GM06990 (cell line): ENCODE measurements at regions not wholly inside any gene's neighbourhood (a gene's known extent, or its start where the extent isn't known, plus 50 kb on each side); places are given as distances from the start of the nearest gene placed in this dataset.

Source experiments
- DNase-seq: peaks from one replicate; pipeline ENCODE4 v3.0.0-alpha.2; 2011; ENCODE audit not compliant: insufficient read length; ENCODE audit errors: extremely low read depth
- H3K27me3 ChIP-seq: replicated peaks from 2 replicates; pipeline ENCODE4 v1.6.0; 2011; ENCODE audit warnings: low read length; ENCODE audit not compliant: control insufficient read depth, insufficient read depth
- H3K36me3 ChIP-seq: 2 replicates; pipeline ENCODE4 v1.5.1; 2011; ENCODE audit warnings: low read length; ENCODE audit not compliant: control insufficient read depth, insufficient read depth
- H3K4me3 ChIP-seq: replicated peaks from 2 replicates; pipeline ENCODE4 v1.5.1; 2011; ENCODE audit warnings: low read depth, mild to moderate bottlenecking, control low read depth, low read length
- CTCF ChIP-seq: IDR thresholded peaks from 2 replicates; pipeline ENCODE4 v1.5.1; 2011; ENCODE audit warnings: low read length, control low read depth, mild to moderate bottlenecking, inconsistent platforms; ENCODE audit not compliant: insufficient read depth, poor library complexity, severe bottlenecking

GRCh38 chr11:112814168-112814567 lies 147.1 kb upstream of the NCAM1 start:
- Histone ChIP-seq H3K4me3 (no peak overlapping the region), H3K36me3 (no peaks in the 10 kb centered on the region), H3K27me3 (no peaks in the 10 kb centered on the region)
- TF ChIP-seq CTCF: no peak
- DNase-seq: no peak

- DNase-seq: no peak
- TF ChIP-seq CTCF: no peak
- no peak overlapping the region for H3K4me3 ChIP-seq
- H3K27me3 ChIP-seq: no peaks in the 10 kb centered on the region
- H3K36me3 ChIP-seq: no peaks in the 10 kb centered on the region
Observed at GRCh38 chr11:112817376-112817775, 143.8 kb upstream of the NCAM1 start.

GRCh38 chr11:112822478-112823274 lies 138.5 kb upstream of the NCAM1 start:
- Histone ChIP-seq H3K36me3 (no peaks in the 10 kb centered on the region), H3K4me3 (no peak overlapping the region), H3K27me3 (no peaks in the 10 kb centered on the region)
- TF ChIP-seq CTCF: no peak
- no peak for DNase-seq

GRCh38 chr11:112826026-112826425 lies 135.2 kb upstream of the NCAM1 start:
- Histone ChIP-seq H3K36me3 (no peaks in the 10 kb centered on the region), H3K27me3 (peaks cover 3% of the 10 kb centered on the region), H3K4me3 (no peak overlapping the region)
- TF ChIP-seq CTCF: no peak
- no peak for DNase-seq

GRCh38 chr11:112826788-112827187 lies 134.4 kb upstream of the NCAM1 start:
- no peak overlapping the region for H3K4me3 ChIP-seq
- DNase-seq: no peak
- H3K36me3 ChIP-seq: no peaks in the 10 kb centered on the region
- no peak for TF ChIP-seq CTCF
- H3K27me3 ChIP-seq: peaks cover 3% of the 10 kb centered on the region
